Upper lobe of left lung (tissue), 4 donors: ENCODE measurements at regions not wholly inside any gene's neighbourhood (a gene's known extent, or its start where the extent isn't known, plus 50 kb on each side); places are given as distances from the start of the nearest gene placed in this dataset.
"Not testable (repeated sequence)": the region's sequence is repeated elsewhere in the genome, so short reads cannot be mapped to it uniquely, and the experiment has no call there.

Experiments used
- POLR2AphosphoS5 ChIP-seq, 2 donors: sonication (generic); formaldehyde crosslinking; IDR thresholded peaks; one replicate each; pipeline ENCODE4 v1.5.1; 2017; ENCODE audit warnings: antibody characterized with exemption in 2 of 2
- TF ChIP-seq, protein P1 (sequence below), 6 experiments: fragments of 450-650 bp in 4 of 6; fragments of 200-600 bp in 2 of 6; sonication (generic) in 2 of 6; IDR thresholded peaks; one replicate each; pipeline ENCODE4 v1.5.1; 2016 to 2019; ENCODE audit warnings: antibody characterized with exemption in 6 of 6

DNA sequence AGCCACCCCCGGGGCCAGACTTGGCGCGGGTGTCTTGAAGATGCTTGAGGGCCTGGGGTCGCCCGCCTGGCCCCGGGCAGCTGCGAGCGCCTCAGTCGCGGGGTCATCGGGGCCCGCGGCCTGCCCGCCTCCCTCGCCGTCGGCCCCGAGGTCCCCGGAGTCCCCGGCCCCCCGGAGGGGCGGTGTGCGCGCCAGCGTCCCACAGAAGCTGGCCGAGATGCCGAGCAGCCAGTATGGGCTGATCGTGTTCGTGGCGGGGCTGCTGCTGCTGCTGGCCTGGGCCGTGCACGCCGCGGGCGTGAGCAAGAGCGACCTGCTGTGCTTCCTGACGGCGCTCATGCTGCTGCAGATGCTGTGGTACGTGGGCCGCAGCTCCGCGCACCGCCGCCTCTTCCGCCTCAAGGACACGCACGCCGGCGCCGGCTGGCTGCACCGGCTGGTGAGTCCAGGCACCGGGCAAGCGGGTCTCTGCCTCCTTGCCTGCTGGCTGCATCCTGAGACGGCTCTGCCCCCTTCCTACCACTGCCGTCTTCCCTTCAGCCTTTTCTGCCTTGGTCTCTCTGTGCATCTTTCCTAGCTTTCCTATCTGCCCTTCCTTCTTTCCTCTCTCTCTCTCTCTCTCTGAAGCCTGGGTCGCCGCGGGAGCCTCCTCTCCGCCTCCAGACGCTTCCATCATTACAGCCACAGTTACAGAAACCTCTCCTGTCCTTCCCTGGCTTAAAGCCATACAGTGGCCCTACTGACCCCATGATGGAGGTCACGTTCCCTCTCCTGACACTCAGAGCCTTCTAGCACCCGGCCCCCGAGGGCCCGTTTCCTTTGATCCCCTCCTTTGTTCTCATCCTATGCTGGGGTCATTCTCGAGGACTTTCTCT, 2898.2 kb downstream of the RPIA start:
- not testable (repeated sequence) for TF ChIP-seq POLR2AphosphoS5 (IDR thresholded peaks at IDR 0.05)
- TF ChIP-seq, protein P1, sequence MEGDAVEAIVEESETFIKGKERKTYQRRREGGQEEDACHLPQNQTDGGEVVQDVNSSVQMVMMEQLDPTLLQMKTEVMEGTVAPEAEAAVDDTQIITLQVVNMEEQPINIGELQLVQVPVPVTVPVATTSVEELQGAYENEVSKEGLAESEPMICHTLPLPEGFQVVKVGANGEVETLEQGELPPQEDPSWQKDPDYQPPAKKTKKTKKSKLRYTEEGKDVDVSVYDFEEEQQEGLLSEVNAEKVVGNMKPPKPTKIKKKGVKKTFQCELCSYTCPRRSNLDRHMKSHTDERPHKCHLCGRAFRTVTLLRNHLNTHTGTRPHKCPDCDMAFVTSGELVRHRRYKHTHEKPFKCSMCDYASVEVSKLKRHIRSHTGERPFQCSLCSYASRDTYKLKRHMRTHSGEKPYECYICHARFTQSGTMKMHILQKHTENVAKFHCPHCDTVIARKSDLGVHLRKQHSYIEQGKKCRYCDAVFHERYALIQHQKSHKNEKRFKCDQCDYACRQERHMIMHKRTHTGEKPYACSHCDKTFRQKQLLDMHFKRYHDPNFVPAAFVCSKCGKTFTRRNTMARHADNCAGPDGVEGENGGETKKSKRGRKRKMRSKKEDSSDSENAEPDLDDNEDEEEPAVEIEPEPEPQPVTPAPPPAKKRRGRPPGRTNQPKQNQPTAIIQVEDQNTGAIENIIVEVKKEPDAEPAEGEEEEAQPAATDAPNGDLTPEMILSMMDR (IDR thresholded peaks at IDR 0.05) = not testable (repeated sequence)
